IPS DF 4.7 (cell line): ENCODE measurements at regions not wholly inside any gene's neighbourhood (a gene's known extent, or its start where the extent isn't known, plus 50 kb on each side); places are given as distances from the start of the nearest gene placed in this dataset.

Source experiments
- DNase-seq: peaks from one replicate; pipeline ENCODE4 v3.0.0-alpha.2; 2013; ENCODE audit warnings: low spot score; ENCODE audit errors: extremely low read depth

DNA sequence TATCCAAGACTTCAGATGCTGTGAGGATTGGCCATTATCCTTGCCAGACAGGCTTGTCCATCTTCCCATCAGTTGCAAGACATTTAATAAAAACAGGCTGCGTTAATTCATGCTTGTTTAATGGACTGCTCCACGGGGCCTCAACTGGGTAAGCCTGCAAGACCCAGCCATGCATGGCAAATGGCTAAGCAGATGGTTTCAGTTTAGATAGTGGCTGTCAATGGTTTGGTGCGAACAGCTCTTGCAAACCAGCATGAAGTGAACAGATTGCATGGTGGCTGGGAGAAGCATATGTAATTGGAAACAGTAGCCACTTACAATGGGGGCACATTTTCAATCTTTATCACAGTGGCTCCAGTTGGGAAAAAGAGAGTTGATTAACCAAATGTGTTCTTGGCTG, 628.2 kb upstream of the KLF4 start:
- no peak for DNase-seq

DNA sequence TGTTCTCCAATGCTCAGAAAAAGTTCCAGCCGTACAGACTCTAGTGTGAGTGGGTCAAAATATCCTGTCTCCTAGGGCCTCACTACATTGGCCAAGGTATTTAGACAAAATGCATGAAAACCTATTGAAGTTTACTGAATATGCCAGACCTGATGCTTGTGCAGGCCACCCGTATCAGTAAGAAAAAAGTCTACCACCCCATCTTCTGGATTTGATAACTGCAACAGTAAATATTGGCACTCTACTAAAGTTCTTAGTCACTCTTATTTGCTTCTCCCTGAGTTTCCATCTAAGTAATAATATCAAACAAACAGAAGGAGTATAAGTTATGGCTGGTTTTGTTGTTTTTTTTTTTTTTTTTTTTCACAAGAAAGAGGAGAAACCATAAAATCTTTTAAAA, 627.7 kb upstream of the KLF4 start:
- DNase-seq: no peak

DNA sequence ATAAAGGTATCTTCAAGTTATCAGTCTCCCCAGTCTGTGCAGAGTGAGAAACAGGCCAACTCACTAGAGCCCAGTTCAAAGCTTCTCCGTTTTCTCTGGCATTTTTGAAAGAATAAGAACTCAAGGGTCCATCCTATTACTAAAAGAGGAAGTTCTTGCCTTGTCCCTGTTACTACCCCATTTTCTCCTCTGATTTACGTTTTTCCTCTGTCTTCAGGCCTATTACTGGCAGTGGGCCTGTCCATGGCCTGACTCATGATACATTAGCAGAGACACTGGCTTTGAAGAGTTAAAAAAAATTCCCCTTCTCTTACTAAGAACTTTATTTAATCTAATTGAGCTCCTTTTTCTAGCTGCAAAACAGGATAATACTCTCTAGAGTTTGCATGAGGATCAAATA, 624.0 kb upstream of the KLF4 start:
- DNase-seq: no peak

DNA sequence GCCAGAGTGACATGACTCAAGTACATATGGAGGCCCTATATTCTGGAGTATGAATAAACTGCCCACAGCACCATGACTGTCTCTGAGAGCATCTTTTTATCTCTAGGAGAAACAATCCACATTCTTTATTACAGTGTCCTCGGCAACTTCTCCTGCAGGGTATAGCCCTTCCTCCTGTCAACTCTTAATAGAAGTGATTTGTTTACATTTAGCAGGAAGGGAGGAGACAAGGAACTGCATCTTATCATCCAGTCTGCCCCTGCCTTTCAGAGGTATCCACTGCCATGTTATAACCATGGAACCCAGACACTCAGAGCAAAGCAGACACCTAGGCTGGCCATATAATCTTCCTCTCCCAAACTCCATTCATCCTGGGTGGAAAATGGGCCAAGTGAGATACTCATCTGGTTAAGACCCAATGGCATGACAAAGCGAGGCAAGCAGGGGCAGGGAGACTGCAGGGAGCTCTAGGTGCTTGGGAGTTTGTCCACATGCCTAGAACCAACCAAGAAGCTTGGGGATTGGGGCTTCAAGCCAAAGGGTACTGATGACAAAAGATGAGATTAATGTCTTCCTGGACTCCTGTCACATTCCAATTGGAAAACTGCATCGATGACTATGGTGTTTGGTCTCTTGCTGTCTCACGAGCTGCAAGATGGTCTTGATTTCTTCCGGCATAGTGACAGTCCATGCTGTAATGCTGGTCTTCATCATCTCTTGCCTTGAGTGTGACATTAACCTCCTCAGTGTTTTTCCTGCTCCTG, 620.5 kb upstream of the KLF4 start:
- no peak for DNase-seq

DNA sequence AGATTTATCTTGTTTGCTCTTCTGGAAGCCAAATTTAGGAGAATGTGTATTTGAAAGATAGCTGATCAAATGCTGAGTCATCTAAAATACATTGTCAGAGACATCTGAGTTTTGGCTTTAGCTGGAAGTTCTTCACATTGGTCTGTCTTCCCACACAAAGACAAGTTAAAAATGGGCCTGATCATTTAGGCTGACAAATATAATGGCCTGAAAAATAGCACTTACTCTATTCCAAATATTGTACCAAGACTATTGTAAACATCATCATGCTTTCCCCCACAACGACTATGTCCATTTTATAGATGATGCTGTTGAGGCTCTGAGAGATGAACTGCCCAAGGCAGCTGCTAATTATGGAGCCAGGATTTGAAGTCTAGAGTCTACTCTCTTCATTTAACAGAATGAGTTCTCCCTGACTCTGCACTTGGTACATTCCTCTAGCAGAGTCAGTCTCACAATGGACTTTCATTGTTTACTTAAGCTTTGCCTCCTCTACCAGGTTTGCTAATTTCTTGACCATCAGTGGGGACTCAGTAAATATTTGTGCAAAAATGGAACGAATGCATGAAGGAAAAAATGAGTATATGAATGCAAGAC, 619.4 kb upstream of the KLF4 start:
- DNase-seq: no peak

DNA sequence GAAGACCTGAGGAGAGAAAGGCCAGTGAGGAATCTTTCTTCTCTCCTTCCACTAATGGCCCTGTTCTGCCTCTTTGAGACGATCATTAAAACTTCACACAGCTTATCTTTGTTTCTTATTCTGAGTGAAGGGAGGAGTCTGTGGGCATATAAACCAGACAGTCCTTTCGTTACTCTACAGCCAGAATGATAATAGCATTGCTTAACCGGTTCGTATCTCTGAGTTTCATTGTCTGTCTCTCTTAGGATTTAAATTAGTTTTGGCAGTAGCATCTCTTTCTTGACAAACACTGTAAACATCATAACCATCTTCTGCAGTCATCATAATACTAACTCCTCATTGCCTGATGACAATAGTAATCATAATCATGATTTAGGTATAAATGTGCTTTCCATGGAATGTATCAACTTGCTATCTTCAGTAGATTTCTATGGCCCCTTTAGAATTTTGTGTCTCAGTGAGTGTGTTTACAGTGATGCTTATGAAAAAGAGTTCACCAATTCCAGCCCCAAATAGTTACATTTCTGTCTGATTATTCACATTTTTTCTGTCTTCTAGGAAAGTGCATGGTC, 618.8 kb upstream of the KLF4 start:
- DNase-seq: no peak

DNA sequence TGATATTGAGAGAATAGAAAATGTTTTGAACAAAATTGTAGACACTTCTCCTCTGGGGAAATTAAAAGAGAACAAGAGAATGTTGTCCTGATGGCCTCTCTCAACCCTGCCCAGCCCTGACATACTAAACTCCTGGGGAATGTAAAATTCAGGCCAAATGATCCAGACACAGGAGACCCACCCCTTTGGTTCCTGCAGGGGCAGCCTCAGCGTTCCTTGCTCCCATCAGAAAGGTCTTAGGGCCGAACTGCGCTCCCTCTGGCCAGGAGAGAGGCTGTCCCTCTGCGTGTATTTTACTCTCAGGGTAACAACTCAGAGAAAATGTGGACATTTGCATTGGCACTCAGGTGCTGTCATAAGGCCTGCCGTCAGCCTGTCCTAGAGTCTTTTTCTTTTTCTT, 616.3 kb upstream of the KLF4 start:
- no peak for DNase-seq

DNA sequence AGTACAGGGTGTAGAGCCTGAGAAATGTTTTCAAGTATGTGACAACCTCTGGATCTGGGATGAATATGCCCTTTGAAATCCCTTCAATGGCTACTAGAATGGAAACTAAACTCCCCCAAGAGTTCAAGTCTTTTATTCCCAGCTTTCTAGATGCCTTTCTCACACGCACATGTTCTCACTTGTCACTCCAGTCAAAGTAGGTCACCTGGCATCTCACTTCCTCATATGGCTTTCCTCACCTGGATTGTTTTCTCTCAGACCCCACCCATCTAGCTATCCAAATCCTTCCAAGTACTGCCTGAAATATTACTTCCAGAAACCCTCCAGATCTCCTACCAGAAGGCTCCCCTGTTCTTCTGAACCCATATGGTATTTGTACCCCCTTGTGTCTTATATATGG, 615.4 kb upstream of the KLF4 start:
- DNase-seq: no peak

DNA sequence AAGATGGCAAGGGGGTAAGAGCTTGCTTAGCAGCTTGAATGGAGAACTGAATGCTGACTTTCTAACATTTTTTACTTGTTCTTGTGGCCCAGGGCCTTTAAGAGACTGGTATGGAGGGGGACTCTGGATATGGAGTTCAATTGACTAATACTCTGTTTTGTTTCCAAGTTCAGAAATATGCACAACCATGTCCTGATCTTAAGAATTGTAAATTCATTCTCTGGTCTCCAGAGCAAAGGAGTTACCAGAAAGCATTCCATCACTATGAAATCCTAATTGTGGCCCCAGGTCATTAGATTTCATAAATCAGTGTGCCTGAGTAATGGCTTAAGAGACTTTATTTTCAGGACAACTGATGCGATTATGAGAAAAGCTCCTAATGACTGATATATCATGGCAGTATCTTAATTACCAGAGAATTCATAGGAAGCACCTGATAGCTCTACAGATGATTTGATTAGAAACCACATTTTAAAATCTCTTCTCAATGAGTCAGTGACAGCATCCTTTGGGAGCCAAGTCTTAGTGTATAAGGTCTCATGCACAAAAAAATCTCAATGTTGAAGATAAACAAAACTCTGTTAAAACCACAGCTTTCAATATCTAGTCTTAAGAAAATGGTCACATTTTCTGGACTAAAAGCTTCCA, 613.6 kb upstream of the KLF4 start:
- no peak for DNase-seq

DNA sequence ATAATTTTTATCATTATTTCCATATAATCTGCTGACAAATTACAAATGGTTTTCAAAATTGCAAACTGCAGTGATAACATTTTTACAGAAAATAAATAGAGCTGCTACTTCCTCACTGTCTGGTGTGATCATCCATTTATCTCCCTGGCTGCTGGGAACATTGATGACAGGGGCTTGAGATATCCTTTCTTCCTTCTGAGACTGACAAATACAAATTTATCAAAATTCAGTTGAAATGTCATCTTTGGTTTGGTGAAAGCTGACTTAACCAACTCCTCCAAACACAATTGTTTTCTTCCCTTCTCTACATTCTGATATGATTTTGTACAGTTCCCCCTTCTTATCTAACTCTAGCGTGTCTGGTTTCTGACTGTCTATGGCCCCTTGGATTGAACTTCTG, 611.8 kb upstream of the KLF4 start:
- no peak for DNase-seq

DNA sequence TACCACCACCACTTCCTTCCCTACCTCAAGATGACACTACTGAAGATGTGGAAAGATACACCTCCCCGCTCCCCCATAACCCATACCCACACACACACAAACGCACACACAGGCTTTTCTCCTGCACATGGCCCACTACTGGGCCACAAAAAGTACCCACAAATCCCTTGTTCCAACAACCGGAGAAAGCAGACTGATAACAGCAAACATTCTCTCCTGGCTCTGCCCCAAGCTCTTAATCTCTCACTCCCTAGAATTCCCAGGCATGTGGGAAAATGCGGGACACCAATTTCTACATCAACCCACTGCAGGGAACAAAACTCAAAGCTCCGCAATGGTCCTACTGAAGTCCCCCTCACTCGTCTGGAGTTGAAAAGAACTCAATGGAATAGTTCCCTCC, 611.0 kb upstream of the KLF4 start:
- no peak for DNase-seq

DNA sequence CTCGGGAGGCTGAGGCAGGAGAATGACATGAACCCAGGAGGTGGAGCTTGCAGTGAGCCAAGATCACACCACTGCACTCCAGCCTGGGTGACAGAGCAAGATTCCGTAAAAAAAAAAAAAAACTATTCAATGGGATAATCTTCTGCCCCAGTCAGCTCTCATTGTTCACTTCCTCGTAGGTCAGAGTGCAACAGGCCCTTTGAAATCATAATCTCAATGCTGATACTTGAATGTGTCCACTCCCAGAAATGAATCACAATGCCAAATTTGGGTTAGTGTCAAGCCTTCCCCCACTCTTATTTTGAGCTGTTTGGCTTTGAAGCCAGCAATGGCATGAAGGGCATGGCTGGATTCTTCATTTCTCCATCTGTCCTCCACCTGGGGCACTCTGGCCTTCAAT, 610.3 kb upstream of the KLF4 start:
- DNase-seq: no peak

DNA sequence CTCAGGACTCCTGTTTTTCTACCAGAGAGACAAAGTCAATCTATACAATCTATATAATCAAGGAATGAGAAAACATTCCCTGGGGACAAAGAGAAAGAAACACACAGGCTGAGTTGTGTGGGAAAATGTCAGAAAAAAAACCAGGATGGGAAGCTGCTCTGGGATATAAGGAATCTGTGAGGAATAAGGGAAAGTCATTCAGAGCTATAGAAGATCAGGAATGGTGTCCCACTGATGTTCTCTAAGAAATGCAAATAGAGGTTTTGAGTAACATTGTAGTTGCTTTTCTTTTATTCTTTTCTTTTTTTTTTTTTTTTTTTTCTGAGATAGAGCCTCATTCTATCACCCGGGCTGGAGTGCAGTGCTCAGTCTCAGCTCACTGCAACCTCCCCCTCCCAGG, 605.9 kb upstream of the KLF4 start:
- DNase-seq: no peak

DNA sequence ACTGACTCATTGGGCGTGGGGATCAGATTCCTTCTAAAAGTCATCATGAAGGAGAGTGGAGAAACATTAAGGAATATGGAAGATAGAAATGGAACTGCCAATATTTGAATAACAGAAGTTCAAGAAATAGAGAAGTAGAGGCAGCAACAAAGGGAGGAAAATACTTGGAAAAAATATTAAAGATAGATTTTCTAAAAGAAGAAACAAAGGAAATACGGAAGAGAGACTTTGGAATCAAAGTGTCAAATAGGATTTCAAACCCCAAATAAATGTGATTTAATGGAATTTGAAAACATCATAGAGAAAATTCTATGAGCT, 605.1 kb upstream of the KLF4 start:
- DNase-seq: no peak

DNA sequence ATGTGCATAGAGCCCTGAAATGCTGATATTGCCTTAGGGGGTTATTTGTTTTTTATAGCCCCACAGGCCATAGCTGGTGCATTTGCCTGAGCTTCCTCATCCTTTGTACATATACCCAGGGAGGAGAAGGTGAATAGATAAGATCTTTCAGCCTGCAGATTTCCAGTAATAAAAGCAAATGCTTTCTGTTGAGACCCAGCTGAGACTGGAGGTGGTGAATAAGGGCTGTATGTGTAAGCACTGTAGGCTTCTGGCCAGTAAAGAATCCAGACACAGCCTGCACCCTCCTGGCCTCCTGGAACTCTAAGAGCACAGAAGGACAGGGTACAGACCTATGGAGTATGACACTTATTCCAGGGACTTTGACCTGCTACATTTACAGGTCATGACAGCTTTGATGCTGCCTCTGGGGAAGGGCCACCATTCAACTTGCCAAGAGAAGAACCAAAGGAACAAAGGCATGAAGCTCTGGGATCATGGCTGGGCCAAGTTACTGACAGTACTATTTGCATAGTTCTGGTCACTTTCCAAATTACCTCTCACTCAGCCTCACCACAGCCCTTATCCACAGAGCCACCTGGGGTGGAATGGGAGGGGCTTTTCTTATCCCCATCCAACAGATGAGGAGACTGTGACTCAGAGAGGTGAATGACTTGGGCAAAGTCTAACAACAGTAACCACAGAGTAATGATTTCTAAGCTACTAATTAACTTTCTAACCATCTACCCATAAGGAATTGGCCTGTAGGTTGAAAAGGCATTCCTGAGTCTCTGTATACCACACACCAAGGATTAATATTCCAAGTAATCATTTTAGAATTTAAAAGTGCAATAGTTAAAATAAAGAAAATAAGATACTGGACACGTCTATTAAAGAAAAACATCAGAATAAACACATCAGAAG, 604.5 kb upstream of the KLF4 start:
- DNase-seq: no peak

DNA sequence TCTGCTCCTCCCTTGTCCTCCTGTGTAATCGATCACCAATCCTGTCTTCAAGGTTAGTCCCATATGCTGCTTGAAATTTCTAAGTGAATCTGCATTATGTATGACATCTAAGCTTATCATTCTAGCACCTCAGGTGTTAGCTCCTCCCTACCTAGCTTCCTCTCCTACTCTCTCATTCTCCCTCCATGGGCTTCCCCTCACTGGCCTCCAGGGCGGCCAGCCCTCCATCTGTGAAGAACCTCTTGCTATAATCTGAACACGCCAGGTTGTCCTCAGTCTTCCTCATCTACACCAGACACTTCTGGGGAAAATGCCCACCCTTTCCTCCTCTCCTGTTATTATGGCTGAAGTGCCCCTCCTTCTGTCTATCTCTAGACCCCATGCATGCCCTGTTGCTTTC, 599.3 kb upstream of the KLF4 start:
- DNase-seq: no peak

DNA sequence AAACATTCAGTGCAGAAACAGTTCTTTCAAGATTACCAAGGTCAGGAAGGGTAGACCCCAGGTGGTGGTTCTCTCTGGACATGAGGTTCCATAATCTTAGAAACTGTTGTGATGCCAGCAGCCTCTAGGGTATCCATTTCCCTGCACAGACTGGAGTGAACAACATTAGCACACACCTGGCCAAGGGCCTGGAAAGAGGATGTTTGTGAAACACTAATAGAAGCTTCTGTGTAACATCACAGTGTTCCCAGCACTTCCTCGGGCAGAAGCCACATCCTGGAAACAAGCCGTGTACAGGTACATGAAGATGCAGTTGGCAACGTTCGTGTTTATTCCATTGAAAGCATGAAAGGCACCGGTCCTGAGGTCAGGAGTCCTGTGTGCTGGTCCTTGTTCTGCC, 598.2 kb upstream of the KLF4 start:
- no peak for DNase-seq

DNA sequence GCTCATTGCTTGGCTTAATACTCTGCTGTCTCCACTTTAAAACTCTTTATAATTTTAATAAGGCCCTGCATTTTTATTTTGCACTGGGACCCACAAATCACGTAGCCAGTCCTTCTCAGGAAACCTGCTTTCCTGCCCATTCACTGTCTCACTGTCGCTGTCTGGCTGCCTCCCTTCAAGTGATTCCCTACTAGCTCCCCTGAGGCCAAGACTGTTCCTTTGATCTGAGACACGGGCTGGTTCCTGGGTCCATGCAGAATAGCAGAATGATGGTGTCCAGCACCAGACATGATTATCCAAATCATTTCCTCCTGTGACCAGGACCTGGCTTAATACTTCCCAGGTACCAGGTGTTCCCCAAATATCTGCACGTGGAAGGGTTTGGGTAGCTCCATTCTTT, 597.1 kb upstream of the KLF4 start:
- DNase-seq: no peak

DNA sequence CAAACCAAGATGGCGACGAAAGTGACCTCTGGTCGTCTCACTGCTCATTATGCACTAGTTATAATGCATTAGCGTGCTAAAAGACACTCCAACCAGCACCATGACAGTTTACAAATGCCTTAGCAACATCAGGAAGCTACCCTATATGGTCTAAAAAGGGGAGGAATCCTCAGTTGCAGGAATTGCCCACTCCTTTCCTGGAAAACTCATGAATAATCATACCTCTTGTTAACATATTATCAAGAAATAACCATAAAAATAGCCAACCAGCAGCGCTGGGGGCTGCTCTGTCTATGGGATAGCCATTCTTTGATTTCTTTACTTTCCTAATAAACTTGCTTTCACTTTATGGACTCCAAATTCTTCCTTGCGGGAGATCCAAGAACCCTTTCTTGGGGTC, 595.7 kb upstream of the KLF4 start:
- no peak for DNase-seq

DNA sequence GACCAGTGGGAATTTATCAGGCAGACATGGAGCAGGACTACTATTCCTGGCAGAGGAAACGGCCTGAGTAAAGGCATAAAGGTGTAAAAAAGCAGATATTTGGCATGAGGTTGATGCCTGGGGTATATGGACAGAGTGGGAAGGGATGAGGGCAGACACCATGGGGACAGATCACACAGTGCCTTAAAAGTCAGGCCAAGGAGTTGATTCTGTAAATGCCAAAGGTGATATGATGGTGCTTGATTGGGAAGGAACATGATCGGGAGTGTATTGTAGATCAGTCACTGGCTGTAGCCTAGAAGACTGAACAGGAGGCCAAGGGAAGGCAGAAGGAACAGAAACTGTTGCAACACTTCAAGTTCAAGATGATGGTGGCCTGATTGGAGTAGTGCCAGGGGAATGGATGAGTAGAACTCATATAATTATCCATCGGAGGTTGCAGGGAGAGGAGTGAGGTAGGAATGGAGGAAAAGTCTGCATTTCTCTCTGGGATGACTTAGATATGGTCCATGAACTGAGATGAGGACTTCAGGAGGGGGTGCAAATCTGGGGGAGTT, 594.3 kb upstream of the KLF4 start:
- DNase-seq: no peak

DNA sequence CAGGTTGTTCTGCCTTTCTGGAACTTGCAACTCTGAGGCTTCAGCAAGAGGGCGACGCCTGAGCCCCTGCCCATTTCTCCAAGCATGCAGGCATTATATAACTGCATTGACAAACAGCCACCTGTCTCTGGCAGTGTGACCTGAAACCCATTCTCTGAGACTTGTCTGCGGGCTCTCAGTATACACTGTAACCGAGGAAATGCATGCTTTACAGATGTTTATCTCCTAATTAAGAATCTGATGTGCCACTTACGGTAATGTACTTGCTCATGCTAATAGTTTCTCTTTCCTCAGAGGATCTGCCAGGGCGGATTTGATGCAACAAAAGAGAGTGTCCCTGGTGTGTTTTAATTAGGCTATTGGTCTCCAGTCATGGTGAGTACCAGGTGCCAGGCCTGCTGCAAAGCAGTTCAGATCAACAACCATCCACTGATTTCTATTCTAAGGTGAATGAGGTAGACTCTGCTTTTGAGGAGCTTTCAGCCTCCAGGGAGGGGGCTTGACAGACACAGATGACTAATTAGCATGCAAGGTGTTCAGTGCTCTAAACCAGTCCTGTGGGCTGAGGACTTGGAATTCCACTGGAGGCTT, 593.7 kb upstream of the KLF4 start:
- no peak for DNase-seq
